Activated CD4-positive, alpha-beta T cell treated with anti-CD3 and anti-CD28 coated beads, Interleukin-2, Interleukin-6, amounts not matched to agents 100 ng/mL and 50 ng/mL, durations not matched to agents 16 hours and 8 hours (primary cell): ENCODE measurements at regions not wholly inside any gene's neighbourhood (a gene's known extent, or its start where the extent isn't known, plus 50 kb on each side); places are given as distances from the start of the nearest gene placed in this dataset.

ENCODE experiments used
- DNase-seq: peaks from one replicate; pipeline ENCODE4 v3.0.0-alpha.2; 2020

GRCh38 chr2:3962719-3963118 lies 259.3 kb downstream of the DCDC2C start:
- DNase-seq, result no peak

GRCh38 chr2:3965211-3965610 lies 261.8 kb downstream of the DCDC2C start:
- no peak for DNase-seq

- no peak for DNase-seq
Observed at GRCh38 chr2:3965953-3966352, 262.6 kb downstream of the DCDC2C start.

DNA sequence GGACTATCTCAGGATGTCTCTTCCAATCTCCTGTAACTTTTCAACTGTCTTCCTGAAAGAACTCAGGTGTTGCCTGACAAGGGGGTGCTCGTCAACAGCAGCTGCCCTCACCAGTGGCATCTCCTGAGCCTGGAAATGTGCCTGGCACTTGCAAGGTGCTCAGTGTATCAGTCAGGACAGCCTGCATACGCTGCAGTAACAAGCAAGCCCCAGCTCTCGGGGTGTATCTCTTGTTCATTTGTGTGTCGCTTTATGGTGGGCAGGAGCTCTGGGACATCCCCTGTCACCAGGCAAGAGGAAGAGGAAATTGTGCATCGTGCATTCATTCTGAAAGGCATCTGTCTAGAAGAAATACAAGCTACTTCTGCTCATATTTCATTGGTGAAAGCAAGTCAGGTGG lies 263.1 kb downstream of the DCDC2C start:
- no peak for DNase-seq

DNA sequence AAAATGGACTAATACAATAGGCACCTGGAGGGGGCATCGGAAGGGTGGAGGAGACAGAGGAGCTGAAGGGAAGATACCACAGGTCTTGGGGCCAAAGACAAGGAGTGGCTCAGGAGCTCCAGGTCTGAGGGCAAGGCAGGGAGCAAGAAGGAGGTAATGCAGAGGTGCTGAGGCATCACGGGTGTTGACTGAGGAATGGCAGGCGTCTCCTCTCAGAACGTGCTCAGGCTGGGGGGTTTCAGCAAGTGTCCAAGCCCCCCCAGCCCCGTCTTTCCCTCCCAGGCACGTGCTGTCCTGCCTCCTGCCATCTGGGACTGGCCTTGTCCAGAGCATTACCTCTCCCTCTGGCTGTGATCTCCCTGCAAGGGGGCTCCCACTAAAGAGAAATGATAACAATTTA lies 265.4 kb downstream of the DCDC2C start:
- no peak for DNase-seq

DNA sequence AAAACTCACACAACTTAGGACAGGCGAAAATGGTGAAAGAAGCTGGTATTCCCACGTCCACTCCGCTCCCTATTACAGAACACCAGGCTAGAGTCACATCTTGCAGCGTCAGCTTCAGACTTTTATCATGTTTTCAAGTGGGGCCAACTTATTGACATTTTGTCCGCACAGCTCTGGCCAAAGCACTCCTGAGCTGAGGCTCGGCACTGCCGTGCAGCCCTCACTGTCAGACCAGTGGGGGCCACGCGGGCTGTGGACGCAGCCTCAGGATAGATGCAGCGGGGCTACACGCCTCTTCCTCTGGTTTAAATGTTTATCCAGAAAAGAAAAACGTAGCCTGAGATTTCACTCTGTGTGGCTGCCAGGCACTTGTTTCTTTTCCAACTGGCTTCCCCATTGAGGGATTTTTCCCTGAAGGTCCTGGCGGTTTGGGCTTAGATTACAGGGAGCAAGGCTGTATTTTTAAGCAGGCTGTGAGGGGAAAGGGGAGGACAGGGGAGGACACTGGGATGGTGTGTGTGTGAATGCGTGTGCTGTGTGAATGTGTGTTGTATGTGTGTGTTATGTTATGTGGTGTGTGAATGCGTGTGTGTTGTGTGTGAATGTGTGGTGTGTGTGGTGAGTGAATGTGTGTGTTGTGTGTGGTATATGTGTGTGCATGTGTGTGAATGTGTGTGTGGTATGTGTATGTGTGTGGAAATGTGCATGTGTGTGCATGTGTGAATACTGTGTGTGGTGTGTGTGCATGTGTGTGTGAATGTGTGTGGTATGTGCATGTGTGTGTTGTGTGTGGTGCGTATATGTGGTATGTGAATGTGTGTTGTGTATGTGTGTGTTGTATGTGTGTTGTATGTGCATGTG lies 267.6 kb downstream of the DCDC2C start:
- no peak for DNase-seq

DNA sequence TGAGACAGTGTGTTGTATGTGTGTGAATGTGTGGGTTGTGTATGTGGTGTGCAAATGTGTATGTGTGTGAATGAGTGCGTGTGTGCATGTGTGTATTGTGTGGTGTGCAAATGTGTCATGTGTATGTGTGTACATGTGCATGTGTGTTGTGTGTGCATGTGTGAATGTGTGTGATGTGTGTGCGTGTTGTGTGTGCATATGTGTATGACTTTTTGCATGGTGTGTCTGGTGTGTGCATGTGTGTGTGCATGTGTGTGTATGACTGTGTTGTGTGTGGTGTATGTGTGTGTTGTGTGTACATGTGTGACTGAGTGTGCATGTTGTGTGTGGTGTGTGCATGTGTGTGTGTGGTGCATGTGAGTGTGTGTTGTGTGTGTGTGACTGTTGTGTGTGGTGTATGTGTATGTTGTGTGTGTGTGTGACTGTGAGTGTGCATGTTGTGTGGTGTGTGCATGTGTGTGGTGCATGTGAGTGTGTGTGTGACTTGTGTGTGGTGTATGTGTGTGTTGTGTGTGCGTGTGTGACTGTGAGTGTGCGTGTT lies 268.3 kb downstream of the DCDC2C start:
- DNase-seq, result no peak

DNA sequence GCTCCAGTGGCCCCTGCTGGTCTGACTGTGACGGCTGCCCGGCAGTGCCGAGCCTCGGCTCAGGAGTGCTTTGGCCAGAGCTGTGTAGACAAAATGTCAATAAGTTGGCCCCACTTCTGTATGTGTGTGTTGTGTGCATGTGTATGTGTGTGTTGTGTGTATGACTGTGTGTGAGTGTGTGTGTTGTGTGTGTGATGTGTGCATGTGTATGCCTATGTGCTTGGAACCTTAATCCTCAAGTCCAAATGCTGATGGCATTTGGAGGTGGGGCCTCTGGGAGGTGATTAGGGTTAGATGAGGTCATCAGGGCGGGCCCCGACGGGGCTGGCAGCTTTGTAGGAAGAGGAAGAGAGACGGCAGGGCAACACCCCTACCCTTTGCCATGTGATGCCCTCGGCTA lies 269.0 kb downstream of the DCDC2C start:
- no peak for DNase-seq

DNA sequence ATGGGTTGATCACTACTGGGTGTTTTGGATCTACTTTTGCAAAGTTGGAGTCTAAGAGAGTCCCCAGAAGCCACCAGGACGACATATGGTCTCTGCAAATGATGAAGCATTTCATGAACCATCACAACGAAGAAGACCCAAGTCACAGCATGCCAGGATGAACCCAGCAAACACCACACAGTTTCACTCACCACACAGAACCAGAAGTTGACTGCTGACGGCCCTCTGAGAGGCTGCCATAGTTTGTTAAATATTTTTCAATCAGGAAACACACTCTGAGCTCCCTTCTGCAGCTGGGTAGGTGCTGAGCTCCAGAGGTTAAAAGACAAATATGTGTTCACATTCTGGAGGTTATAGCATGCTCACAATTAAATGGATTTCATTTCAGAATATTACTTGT lies 271.4 kb downstream of the DCDC2C start:
- DNase-seq, result no peak

DNA sequence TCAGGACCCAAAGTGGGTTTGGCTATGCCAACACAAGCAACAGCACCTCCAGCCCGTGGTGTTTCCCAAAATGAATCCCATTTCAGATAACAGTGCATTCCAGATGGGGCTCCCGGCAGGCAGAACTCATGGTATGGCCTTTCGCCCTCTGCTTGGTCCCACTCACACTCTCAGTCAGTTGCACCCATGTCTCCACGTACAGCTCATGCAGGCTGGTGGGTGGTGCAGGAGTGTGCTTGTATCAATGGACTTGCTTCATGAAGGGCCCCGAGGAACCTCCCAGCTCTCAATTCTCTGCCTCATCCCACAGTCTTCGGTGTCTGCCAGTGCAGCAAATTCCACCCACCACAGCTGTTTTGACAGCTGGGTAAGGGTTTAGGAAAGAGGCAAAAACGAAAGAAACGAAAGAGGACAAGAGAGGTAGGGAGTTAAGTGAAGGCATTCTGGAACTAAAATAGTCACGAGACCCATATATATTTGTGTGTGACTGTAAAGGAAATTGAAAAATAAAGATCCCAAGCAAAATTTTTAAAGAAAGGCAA lies 278.1 kb downstream of the DCDC2C start:
- DNase-seq, result no peak

DNA sequence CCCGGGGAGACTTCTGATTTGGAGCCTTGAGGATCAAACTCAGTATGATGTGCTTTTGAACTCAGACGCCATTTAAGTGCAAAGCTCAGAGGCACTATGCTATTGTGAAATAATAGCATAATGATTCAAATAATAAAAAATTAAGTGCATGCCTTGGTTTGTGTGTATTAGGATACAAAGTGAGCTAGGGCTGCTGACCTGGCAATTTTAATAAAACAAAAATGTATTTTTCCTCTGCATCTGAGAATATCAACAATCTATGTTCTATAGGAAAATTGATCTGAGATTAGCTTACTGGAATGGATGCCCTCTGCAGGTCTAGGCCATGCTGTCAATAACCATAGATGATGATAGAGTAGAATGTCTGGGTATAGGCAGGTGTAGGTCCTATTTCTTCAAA lies 278.8 kb downstream of the DCDC2C start:
- DNase-seq, result no peak

DNA sequence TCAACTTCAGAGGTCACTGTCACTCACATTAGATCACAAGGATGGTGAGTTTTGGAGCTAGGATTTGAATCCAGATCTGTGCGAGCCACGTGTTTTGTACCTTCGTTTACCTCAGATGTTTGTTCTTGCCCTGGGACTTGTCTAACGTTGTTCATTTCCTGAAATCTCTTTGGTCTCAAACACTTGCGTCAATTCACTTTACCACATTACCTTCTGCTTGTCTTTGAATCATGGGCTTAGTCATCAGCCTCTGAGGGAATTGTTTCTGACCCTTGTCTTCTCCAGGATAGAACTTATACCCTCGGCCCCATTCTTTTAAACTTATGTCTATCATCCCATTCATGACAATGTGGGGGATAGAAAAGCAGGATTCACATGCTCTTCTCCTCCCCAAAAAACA lies 282.7 kb downstream of the DCDC2C start:
- DNase-seq, result no peak

GRCh38 chr2:3986530-3987258 lies 283.3 kb downstream of the DCDC2C start:
- no peak for DNase-seq

DNA sequence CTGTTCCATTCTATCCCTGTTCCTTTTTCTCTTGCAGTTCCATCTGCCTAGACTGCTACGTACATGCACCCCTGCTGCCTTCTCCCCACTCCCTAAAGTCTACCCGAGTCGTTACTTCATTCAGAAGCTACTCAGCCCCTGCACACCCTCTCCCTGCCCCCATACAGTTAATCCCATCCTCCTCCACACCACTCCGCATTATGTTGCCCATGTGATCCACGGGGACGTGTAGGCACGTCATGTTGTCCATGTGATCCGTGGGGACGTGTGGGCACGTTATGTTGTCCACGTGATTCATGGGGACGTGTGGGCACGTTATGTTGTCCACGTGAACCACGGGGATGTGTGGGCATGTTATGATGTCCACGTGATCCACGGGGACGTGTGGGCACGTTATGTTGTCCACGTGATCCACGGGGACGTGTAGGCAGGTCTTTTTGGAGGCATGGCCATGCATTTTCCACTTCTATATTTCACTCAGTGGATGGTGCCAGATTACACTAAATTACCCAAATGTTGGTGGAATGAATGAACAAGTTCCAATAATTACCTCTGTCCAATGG lies 299.5 kb downstream of the DCDC2C start:
- no peak for DNase-seq

DNA sequence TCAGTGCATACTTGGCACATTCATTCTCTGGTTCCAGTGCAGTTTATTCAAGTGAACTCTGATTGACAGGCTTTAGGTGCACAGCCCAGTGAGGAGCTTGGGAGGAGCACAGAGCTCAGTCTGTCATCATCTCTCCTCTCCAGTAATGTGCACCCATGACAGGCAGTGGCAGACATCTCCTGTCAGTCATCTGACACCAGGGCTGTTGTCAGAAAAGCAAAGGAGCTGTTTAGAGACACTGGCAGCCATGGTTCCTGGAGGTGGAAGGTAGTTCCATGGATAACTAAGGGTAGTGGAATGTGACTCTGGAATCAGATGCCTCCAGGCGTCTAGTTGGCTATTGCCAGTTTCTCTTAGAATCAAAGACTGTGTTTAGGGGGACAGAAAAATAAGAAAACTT lies 308.8 kb downstream of the DCDC2C start:
- no peak for DNase-seq

GRCh38 chr2:4018535-4018934 lies 315.2 kb downstream of the DCDC2C start:
- no peak for DNase-seq

DNA sequence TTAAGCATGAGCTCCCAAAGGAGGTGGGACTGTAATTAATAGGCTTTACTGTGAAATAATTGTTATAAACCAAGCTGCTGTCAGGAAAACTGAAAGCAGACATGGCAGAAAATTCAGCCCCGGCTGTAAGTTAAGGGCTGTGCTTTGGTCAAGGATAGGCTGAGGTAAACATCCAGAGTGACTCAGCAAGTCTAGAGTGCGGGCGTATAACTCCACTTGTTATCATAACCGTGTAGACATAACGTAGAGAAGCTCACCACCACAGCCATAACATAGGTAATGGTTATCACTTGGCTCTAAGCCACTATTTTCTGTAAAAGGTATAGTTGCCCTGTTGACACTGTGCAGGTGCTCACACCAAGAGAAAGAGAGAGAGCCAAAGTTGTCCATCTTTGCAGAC lies 316.8 kb downstream of the DCDC2C start:
- DNase-seq, result no peak

DNA sequence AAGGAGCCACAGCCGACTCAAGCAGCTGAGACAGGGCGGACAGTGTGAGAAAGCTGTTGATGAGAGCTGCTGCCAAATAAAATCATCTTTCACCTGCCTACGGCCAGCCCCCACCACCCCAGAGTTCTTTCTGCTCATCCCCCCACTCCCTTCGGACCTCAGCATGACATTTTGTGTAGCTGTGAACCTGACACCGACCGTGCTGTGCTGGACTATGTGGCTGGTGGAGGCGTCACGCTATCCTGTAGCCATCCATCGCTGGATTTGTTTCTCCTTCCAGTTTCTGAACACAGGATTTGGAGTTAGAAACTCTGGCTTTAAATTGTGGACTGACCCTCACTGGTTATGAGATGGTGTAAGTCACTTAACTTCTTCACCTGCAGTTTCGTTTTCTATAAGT lies 317.3 kb downstream of the DCDC2C start:
- DNase-seq, result no peak

GRCh38 chr2:4024605-4025004 lies 321.2 kb downstream of the DCDC2C start:
- DNase-seq, result no peak

DNA sequence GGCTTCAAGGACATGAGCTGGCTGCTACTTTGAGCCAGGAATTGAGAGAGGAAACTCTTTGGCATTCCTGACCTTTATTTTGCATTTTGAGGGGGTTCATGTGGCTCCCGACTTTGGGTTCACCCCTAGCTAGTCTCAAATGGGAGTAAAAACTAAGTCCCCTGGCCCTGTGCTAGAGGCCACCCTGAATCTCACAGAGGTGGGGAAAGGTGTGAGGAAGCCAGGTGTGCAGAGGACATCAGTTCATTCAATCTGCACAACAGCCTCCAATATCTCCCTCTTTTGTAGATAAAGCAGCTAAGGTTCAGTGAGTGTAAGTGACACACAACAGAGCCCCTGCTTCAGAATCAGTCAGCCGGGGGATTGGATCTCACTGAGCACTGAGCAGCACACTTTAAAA lies 325.7 kb downstream of the DCDC2C start:
- no peak for DNase-seq

GRCh38 chr2:4039896-4040295 lies 336.5 kb downstream of the DCDC2C start:
- DNase-seq, result no peak

- peak; percentile 48 for DNase-seq
Observed at GRCh38 chr2:4047961-4048891, 344.9 kb downstream of the DCDC2C start.
